Loucy (cell line): ENCODE measurements at regions not wholly inside any gene's neighbourhood (a gene's known extent, or its start where the extent isn't known, plus 50 kb on each side); places are given as distances from the start of the nearest gene placed in this dataset.

Experiments
- EZH2phosphoT487 ChIP-seq: fragments of 200-600 bp; IDR thresholded peaks from 2 replicates; pipeline ENCODE4 v1.6.1; 2018; ENCODE audit warnings: antibody characterized with exemption, mild to moderate bottlenecking, moderate library complexity, borderline replicate concordance
- TF ChIP-seq, protein P1 (sequence below): fragments of 200-600 bp; sonication (generic); conservative IDR thresholded peaks from 2 replicates; pipeline ENCODE4 v1.5.1; 2014; ENCODE audit warnings: mild to moderate bottlenecking, antibody characterized with exemption, low read length

DNA sequence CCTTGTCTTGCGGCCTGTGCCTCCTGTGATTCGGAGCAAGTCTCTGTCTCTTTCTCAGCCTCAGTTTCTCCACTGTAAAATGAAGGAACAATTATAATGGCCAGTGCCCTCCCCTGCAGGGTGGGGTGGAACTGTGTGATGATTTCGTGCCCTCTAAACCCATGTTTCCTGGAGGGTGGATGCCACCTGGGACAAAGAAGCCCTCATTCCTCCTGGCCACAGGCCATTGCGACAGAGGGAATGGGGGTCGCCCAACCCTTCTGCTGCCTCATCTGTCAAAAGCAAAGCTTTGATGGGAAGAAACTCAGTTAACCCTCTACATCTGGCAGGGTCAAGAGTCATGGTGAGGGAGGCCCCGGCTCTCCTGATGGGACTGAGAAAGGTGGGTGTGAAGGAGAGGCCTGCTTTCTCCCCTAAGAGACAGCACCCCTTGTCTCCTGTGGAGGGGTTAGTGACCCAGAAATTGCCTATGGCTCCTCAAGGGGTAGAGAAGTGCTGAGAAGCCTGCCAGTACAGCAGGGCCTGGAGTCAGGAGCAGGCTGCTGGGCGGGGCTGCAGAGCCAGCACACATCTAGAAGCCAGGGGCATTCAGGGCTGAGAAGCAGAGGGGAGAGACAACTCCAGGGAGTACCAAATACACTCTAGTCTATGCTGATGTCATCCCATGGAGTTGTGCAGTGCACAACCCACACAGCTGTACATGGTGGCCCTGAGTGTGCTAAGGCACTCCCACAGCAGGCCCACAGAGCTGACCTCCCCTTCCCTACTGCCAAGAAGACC lies 61.0 kb downstream of the PLXNA1 start:
- TF ChIP-seq, protein P1, sequence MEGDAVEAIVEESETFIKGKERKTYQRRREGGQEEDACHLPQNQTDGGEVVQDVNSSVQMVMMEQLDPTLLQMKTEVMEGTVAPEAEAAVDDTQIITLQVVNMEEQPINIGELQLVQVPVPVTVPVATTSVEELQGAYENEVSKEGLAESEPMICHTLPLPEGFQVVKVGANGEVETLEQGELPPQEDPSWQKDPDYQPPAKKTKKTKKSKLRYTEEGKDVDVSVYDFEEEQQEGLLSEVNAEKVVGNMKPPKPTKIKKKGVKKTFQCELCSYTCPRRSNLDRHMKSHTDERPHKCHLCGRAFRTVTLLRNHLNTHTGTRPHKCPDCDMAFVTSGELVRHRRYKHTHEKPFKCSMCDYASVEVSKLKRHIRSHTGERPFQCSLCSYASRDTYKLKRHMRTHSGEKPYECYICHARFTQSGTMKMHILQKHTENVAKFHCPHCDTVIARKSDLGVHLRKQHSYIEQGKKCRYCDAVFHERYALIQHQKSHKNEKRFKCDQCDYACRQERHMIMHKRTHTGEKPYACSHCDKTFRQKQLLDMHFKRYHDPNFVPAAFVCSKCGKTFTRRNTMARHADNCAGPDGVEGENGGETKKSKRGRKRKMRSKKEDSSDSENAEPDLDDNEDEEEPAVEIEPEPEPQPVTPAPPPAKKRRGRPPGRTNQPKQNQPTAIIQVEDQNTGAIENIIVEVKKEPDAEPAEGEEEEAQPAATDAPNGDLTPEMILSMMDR: no peak
- TF ChIP-seq EZH2phosphoT487: no peak
